Karpas-422 (cell line): ENCODE measurements at regions not wholly inside any gene's neighbourhood (a gene's known extent, or its start where the extent isn't known, plus 50 kb on each side); places are given as distances from the start of the nearest gene placed in this dataset.

Source experiments
- DNase-seq: peaks from one replicate; pipeline ENCODE4 v3.0.0-alpha.2; 2015
- H2AFZ ChIP-seq: fragments of 200-600 bp; sonication (generic); 2 replicates; pipeline ENCODE4 v1.6.1; 2014; ENCODE audit warnings: antibody characterized with exemption, low read length, mixed read lengths
- H3K27ac ChIP-seq: fragments of 200-600 bp; sonication (generic); 2 replicates; pipeline ENCODE4 v1.5.1; 2014; ENCODE audit warnings: mild to moderate bottlenecking, low read length, moderate library complexity
- H3K27me3 ChIP-seq: fragments of 200-600 bp; sonication (generic); 2 replicates; pipeline ENCODE4 v1.6.1; 2014; ENCODE audit warnings: low read length, mixed read lengths
- H3K36me3 ChIP-seq: fragments of 200-600 bp; sonication (generic); 2 replicates; pipeline ENCODE4 v1.6.1; 2014; ENCODE audit warnings: low read length, mixed read lengths; ENCODE audit not compliant: insufficient read depth
- H3K4me1 ChIP-seq: fragments of 200-600 bp; sonication (generic); 2 replicates; pipeline ENCODE4 v1.6.1; 2014; ENCODE audit warnings: mild to moderate bottlenecking, low read length, mixed read lengths
- H3K4me2 ChIP-seq: fragments of 200-600 bp; sonication (generic); 2 replicates; pipeline ENCODE4 v1.6.1; 2014; ENCODE audit warnings: low read length, low read depth, mild to moderate bottlenecking; ENCODE audit not compliant: poor library complexity, severe bottlenecking
- H3K4me3 ChIP-seq: fragments of 200-600 bp; sonication (generic); 2 replicates; pipeline ENCODE4 v1.5.1; 2014; ENCODE audit warnings: mild to moderate bottlenecking, antibody characterized with exemption, low read length, mixed read lengths
- H3K79me2 ChIP-seq: fragments of 200-600 bp; sonication (generic); 2 replicates; pipeline ENCODE4 v1.6.1; 2014; ENCODE audit warnings: mild to moderate bottlenecking, low read length, mixed read lengths
- H3K9ac ChIP-seq: fragments of 200-600 bp; sonication (generic); 2 replicates; pipeline ENCODE4 v1.6.0; 2014; ENCODE audit warnings: low read length
- H3K9me2 ChIP-seq: fragments of 200-600 bp; sonication (generic), shearing (Covaris generic); replicated peaks from 2 replicates; pipeline ENCODE4 v1.6.0; 2014; ENCODE audit warnings: mild to moderate bottlenecking, low read length, moderate library complexity; ENCODE audit not compliant: insufficient read depth
- H3K9me3 ChIP-seq: fragments of 300-700, 200-600 bp; sonication (generic); 2 replicates; pipeline ENCODE4 v1.6.1; 2014; ENCODE audit warnings: low read length, mixed read lengths
- H4K20me1 ChIP-seq: fragments of 200-600 bp; sonication (generic); 2 replicates; pipeline ENCODE4 v1.6.1; 2014; ENCODE audit warnings: mild to moderate bottlenecking, antibody characterized with exemption, low read length, low read depth; ENCODE audit not compliant: insufficient read depth

DNA sequence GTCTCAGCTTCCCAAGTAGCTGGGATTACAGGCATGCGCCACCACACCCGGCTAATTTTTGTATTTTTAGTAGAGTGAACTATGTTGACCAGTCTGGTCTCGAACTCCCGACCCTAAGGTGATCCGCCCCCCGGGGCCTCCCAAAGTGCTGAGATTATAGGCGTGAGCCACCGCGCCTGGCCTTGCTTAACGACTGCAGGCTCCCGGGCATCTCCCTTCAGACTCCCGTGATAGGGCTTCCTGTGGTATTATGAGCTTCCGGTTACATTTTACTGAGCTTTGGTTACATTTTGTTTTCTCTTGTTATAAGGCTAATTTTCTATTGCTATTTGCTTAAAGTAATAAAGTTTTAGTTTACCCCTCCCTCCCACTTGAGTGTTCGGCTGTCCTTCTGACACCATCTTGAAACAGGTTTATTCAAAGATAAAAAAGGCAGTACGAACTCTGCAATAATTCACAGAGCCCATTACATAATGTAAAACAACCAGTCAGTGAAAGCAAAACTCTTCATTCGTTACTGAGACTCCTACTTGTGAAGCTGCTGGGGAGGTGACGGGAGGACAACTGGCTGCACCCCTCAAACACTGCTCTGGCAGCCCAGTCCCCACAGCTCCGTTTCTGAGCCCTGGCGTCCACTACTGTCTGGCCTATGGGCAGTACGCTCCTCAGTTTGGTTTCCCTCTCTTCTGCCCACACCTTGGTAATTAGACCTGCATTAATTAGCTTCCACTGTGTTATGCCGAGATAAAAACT lies 795.7 kb upstream of the SLIT2 start:
- no peaks in the 10 kb centered on the region for H3K4me1 ChIP-seq
- H3K9ac ChIP-seq, result no peak overlapping the region
- no peaks in the 10 kb centered on the region for H4K20me1 ChIP-seq
- H3K27me3 ChIP-seq, result no peaks in the 10 kb centered on the region
- no peak overlapping the region for H3K27ac ChIP-seq
- H3K4me2 ChIP-seq, result no peak overlapping the region
- no peaks in the 10 kb centered on the region for H3K9me2 ChIP-seq
- no peak overlapping the region for H2AFZ ChIP-seq
- peaks cover 6% of the 10 kb centered on the region for H3K9me3 ChIP-seq
- 0 out of 2 replicates have a peak overlapping the region, but pooled peaks have one; percentile 9 for H3K4me3 ChIP-seq
- H3K36me3 ChIP-seq, result no peaks in the 10 kb centered on the region
- no peaks in the 10 kb centered on the region for H3K79me2 ChIP-seq
- DNase-seq, result no peak

- Histone ChIP-seq H3K4me2 (no peak overlapping the region), H3K36me3 (no peaks in the 10 kb centered on the region), H3K79me2 (no peaks in the 10 kb centered on the region), H3K9me2 (no peaks in the 10 kb centered on the region), H3K27ac (no peak overlapping the region), H3K4me1 (no peaks in the 10 kb centered on the region), H2AFZ (no peak overlapping the region), H4K20me1 (no peaks in the 10 kb centered on the region), H3K27me3 (no peaks in the 10 kb centered on the region), H3K9me3 (peaks cover 8% of the 10 kb centered on the region), H3K9ac (no peak overlapping the region), H3K4me3 (no peak overlapping the region)
- DNase-seq, result no peak
Observed at GRCh38 chr4:19455196-19455595, 796.5 kb upstream of the SLIT2 start.

DNA sequence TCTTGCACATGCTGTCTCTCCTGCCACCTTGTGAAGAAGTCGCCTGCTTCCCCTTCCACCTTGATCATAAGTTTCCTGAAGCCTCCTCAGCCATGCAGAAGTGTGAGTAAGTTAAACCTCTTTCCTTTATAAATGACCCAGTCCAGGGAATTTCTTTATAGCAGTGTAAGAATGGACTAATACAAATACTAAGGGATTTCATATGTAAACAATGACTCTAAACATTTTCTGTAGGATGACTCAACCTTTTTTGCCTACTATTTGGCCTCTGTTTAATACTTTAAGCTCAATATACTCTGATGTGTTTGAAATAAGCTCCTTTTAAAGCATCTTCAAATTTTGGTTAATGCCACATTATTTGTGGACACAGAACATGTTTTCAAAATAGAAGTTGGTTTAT lies 813.5 kb upstream of the SLIT2 start:
- no peak overlapping the region for H2AFZ ChIP-seq
- H4K20me1 ChIP-seq, result no peaks in the 10 kb centered on the region
- H3K9ac ChIP-seq, result no peak overlapping the region
- H3K36me3 ChIP-seq, result no peaks in the 10 kb centered on the region
- no peaks in the 10 kb centered on the region for H3K9me2 ChIP-seq
- H3K27me3 ChIP-seq, result no peaks in the 10 kb centered on the region
- H3K9me3 ChIP-seq, result peaks cover 29% of the 10 kb centered on the region
- DNase-seq, result no peak
- H3K79me2 ChIP-seq, result no peaks in the 10 kb centered on the region
- no peak overlapping the region for H3K4me2 ChIP-seq
- no peak overlapping the region for H3K4me3 ChIP-seq
- H3K27ac ChIP-seq, result no peak overlapping the region
- no peaks in the 10 kb centered on the region for H3K4me1 ChIP-seq

- no peaks in the 10 kb centered on the region for H3K79me2 ChIP-seq
- H3K27ac ChIP-seq, result no peak overlapping the region
- no peak for DNase-seq
- H3K4me2 ChIP-seq, result no peak overlapping the region
- H3K4me1 ChIP-seq, result no peaks in the 10 kb centered on the region
- no peaks in the 10 kb centered on the region for H3K27me3 ChIP-seq
- H3K4me3 ChIP-seq, result no peak overlapping the region
- H3K9me3 ChIP-seq, result peaks cover 20% of the 10 kb centered on the region
- H3K9me2 ChIP-seq, result no peaks in the 10 kb centered on the region
- no peaks in the 10 kb centered on the region for H3K36me3 ChIP-seq
- H2AFZ ChIP-seq, result no peak overlapping the region
- no peaks in the 10 kb centered on the region for H4K20me1 ChIP-seq
- H3K9ac ChIP-seq, result no peak overlapping the region
Observed at GRCh38 chr4:19437008-19437407, 814.7 kb upstream of the SLIT2 start.

GRCh38 chr4:19429684-19430083 lies 822.0 kb upstream of the SLIT2 start:
- no peak for DNase-seq
- Histone ChIP-seq H3K9me3 (peaks cover 27% of the 10 kb centered on the region), H4K20me1 (no peaks in the 10 kb centered on the region), H3K9me2 (no peaks in the 10 kb centered on the region), H3K79me2 (no peaks in the 10 kb centered on the region), H3K4me3 (no peak overlapping the region), H3K27ac (no peak overlapping the region), H2AFZ (no peak overlapping the region), H3K9ac (no peak overlapping the region), H3K4me2 (no peak overlapping the region), H3K4me1 (no peaks in the 10 kb centered on the region), H3K36me3 (no peaks in the 10 kb centered on the region), H3K27me3 (no peaks in the 10 kb centered on the region)

- no peaks in the 10 kb centered on the region for H3K36me3 ChIP-seq
- no peak for DNase-seq
- H3K9me3 ChIP-seq, result peaks cover 32% of the 10 kb centered on the region
- H3K9me2 ChIP-seq, result no peaks in the 10 kb centered on the region
- no peaks in the 10 kb centered on the region for H3K27me3 ChIP-seq
- no peaks in the 10 kb centered on the region for H3K4me1 ChIP-seq
- H2AFZ ChIP-seq, result no peak overlapping the region
- no peaks in the 10 kb centered on the region for H3K79me2 ChIP-seq
- H3K27ac ChIP-seq, result no peak overlapping the region
- no peaks in the 10 kb centered on the region for H4K20me1 ChIP-seq
- no peak overlapping the region for H3K4me3 ChIP-seq
- no peak overlapping the region for H3K4me2 ChIP-seq
- H3K9ac ChIP-seq, result no peak overlapping the region
Observed at GRCh38 chr4:19425146-19425545, 826.6 kb upstream of the SLIT2 start.

GRCh38 chr4:19417256-19417655 lies 834.4 kb upstream of the SLIT2 start:
- H3K79me2 ChIP-seq, result no peaks in the 10 kb centered on the region
- no peak overlapping the region for H3K4me2 ChIP-seq
- DNase-seq, result no peak
- no peak overlapping the region for H3K4me3 ChIP-seq
- no peaks in the 10 kb centered on the region for H3K9me2 ChIP-seq
- no peak overlapping the region for H3K27ac ChIP-seq
- no peaks in the 10 kb centered on the region for H3K36me3 ChIP-seq
- no peak overlapping the region for H2AFZ ChIP-seq
- H3K4me1 ChIP-seq, result no peaks in the 10 kb centered on the region
- H3K9me3 ChIP-seq, result peaks cover 10% of the 10 kb centered on the region; the same call in 1 of the 2 replicates
- no peak overlapping the region for H3K9ac ChIP-seq
- no peaks in the 10 kb centered on the region for H3K27me3 ChIP-seq
- no peaks in the 10 kb centered on the region for H4K20me1 ChIP-seq

DNA sequence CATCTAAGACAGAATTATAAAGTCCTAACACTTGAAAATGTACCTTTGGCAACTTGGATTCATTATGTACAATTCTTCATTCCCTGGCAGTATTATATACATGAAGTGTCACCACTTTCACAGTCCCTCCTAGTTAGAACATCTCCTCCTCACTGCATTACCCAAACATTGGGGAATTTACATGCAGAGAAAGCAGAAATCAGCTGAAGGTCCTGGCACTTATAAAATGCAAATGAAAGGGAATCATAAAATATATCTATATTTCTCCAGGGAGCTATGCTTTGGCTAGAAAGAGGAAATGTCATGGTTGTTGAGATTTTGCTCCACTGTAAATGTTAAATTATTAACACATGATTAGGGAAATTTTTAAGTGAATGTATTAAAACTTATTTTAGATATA lies 835.6 kb upstream of the SLIT2 start:
- peaks cover 8% of the 10 kb centered on the region; the same call in 1 of the 2 replicates for H3K9me3 ChIP-seq
- H3K36me3 ChIP-seq, result no peaks in the 10 kb centered on the region
- no peak overlapping the region for H3K27ac ChIP-seq
- H3K4me2 ChIP-seq, result no peak overlapping the region
- DNase-seq, result no peak
- H4K20me1 ChIP-seq, result no peaks in the 10 kb centered on the region
- H3K4me3 ChIP-seq, result no peak overlapping the region
- H3K27me3 ChIP-seq, result no peaks in the 10 kb centered on the region
- no peaks in the 10 kb centered on the region for H3K4me1 ChIP-seq
- no peak overlapping the region for H3K9ac ChIP-seq
- no peaks in the 10 kb centered on the region for H3K79me2 ChIP-seq
- no peak overlapping the region for H2AFZ ChIP-seq
- no peaks in the 10 kb centered on the region for H3K9me2 ChIP-seq
